B cell (primary cell): ENCODE measurements at regions not wholly inside any gene's neighbourhood (a gene's known extent, or its start where the extent isn't known, plus 50 kb on each side); places are given as distances from the start of the nearest gene placed in this dataset.

ENCODE experiments used
- ATAC-seq: fragments of 200-7000 bp; cut with Tn5 transposase; one replicate; pipeline ENCODE4 v1.10.0; 2021; ENCODE audit warnings: low read depth, mild to moderate bottlenecking, moderate number of reproducible peaks, moderate library complexity
- CTCF ChIA-PET: fragments of 350-600 bp; sonication (Branson Sonifier 250); formaldehyde crosslinking; loops from one replicate; lab custom pipeline; 2021; ENCODE audit warnings: antibody characterized with exemption, inconsistent platforms; lab: Charles Lee
- POLR2A ChIA-PET: fragments of 350-600 bp; sonication (Branson Sonifier 250); formaldehyde crosslinking; loops from one replicate; lab custom pipeline; 2021; ENCODE audit warnings: antibody characterized with exemption; lab: Charles Lee
- DNase-seq: peaks from one replicate; pipeline ENCODE4 v3.0.0; 2013
- H2AFZ ChIP-seq: 2 replicates; pipeline ENCODE4 v1.6.1; 2012; ENCODE audit warnings: mild to moderate bottlenecking, low read depth, low read length; ENCODE audit not compliant: insufficient read depth, poor library complexity, severe bottlenecking
- H3K27ac ChIP-seq, 2 donors: 1 replicate in 1 of 2; 2 replicates in 1 of 2; pipeline ENCODE4 v1.5.1; 2012 to 2013; ENCODE audit warnings: low read length in 2 of 2, mild to moderate bottlenecking in 2 of 2, moderate library complexity in 1 of 2
- H3K27me3 ChIP-seq, 4 experiments: fragments of 200-600 bp in 1 of 4; sonication (generic) in 1 of 4; replicated peaks in 1 of 4; 1 replicate in 2 of 4; 2 replicates in 2 of 4; pipeline versions ENCODE4 v1.6.1 to v1.7.0; 2013 to 2016; ENCODE audit warnings: low read length in 3 of 4, mild to moderate bottlenecking in 2 of 4, mixed read lengths in 1 of 4, moderate library complexity in 1 of 4; ENCODE audit not compliant: insufficient read depth in 4 of 4, control insufficient read depth in 3 of 4; ENCODE audit errors: control extremely low read depth in 1 of 4
- H3K36me3 ChIP-seq, 2 experiments: replicated peaks in 1 of 2; 1 replicate in 1 of 2; 2 replicates in 1 of 2; pipeline versions ENCODE4 v1.6.1 to v1.7.1; 2013; ENCODE audit warnings: low read length in 1 of 2; ENCODE audit not compliant: insufficient read depth in 2 of 2, control insufficient read depth in 1 of 2; ENCODE audit errors: control extremely low read depth in 1 of 2, extremely low read depth in 1 of 2
- H3K4me1 ChIP-seq, 2 donors: fragments of 200-600 bp in 1 of 2; sonication (generic) in 1 of 2; 1 replicate in 1 of 2; 2 replicates in 1 of 2; pipeline versions ENCODE4 v1.5.1 to v1.6.1; 2013 to 2017; ENCODE audit warnings: low read length in 2 of 2; ENCODE audit not compliant: control insufficient read depth in 2 of 2, insufficient read depth in 2 of 2
- H3K4me2 ChIP-seq: replicated peaks from 2 replicates; pipeline ENCODE3; 2012; ENCODE audit warnings: mild to moderate bottlenecking, low read depth, low read length; ENCODE audit not compliant: poor library complexity, severe bottlenecking
- H3K4me3 ChIP-seq, 5 experiments: fragments of 200-600 bp in 1 of 5; sonication (generic) in 1 of 5; 1 replicate in 3 of 5; 2 replicates in 2 of 5; pipeline versions ENCODE4 v1.5.1 to v1.7.0; 2011 to 2016; ENCODE audit warnings: low read length in 4 of 5, mild to moderate bottlenecking in 4 of 5, low read depth in 2 of 5, control low read depth in 1 of 5, moderate library complexity in 1 of 5; ENCODE audit not compliant: insufficient read depth in 1 of 5; ENCODE audit errors: control extremely low read depth in 1 of 5, extremely low read depth in 1 of 5
- H3K79me2 ChIP-seq: fragments of 200-600 bp; sonication (generic); one replicate; pipeline ENCODE4 v1.6.0; 2016; ENCODE audit warnings: low read length; ENCODE audit not compliant: control insufficient read depth, insufficient read depth
- H3K9ac ChIP-seq: fragments of 200-600 bp; sonication (generic); 2 replicates; pipeline ENCODE4 v1.6.1; 2017; ENCODE audit warnings: mild to moderate bottlenecking, low read length, moderate library complexity
- H3K9me3 ChIP-seq, 3 donors: one replicate each; pipeline versions ENCODE4 v1.6.1 to v1.7.1; 2013; ENCODE audit warnings: low read length in 2 of 3; ENCODE audit not compliant: control insufficient read depth in 2 of 3, insufficient read depth in 1 of 3; ENCODE audit errors: control extremely low read depth in 1 of 3
- H4K20me1 ChIP-seq: 2 replicates; pipeline ENCODE4 v1.6.0; 2012; ENCODE audit warnings: mild to moderate bottlenecking, low read length; ENCODE audit not compliant: insufficient read depth, control insufficient read depth, poor library complexity, severe bottlenecking
- H3K27ac Mint-ChIP-seq: one replicate; pipeline ENCODE4 v1.8.0; 2021; ENCODE audit warnings: mixed read lengths
- H3K27me3 Mint-ChIP-seq: one replicate; pipeline ENCODE4 v1.8.0; 2021; ENCODE audit warnings: mixed read lengths
- H3K4me1 Mint-ChIP-seq: one replicate; pipeline ENCODE4 v1.8.0; 2021; ENCODE audit warnings: mixed read lengths
- H3K4me3 Mint-ChIP-seq: one replicate; pipeline ENCODE4 v1.8.0; 2021; ENCODE audit warnings: mixed read lengths
- H3K9me3 Mint-ChIP-seq: one replicate; pipeline ENCODE4 v1.8.0; 2022; ENCODE audit warnings: mixed read lengths; ENCODE audit not compliant: insufficient read depth
- CTCF ChIP-seq: fragments of 200-600 bp; IDR thresholded peaks from one replicate; pipeline ENCODE4 v1.8.0; 2022; ENCODE audit warnings: antibody characterized with exemption, mild to moderate bottlenecking
- EZH2 ChIP-seq: IDR thresholded peaks from 2 replicates; pipeline ENCODE4 v1.6.1; 2012; ENCODE audit warnings: borderline replicate concordance, low read depth, mild to moderate bottlenecking, moderate library complexity, low read length; ENCODE audit not compliant: insufficient read depth, poor library complexity, severe bottlenecking
- WGBS: methylation state at CpG from one replicate; pipeline ENCODE4 v1.1.5; 2013; ENCODE audit warnings: missing lambda C conversion rate; ENCODE audit not compliant: insufficient coverage; 5-methylcytosine and 5-hydroxymethylcytosine counted together
- intact Hi-C: fragments of 100-400 bp; cut with micrococcal nuclease; formaldehyde crosslinking; loops from one replicate; pipeline ENCODE4 v1.10.0; 2022

GRCh38 chr6:99814230-99814928 lies 179.6 kb downstream of the MCHR2 start:
- Histone ChIP-seq H3K4me3 (no peak overlapping the region), H3K9ac (no peak overlapping the region), H3K4me1 (no peaks in the 10 kb centered on the region), H3K4me2 (no peak overlapping the region), H3K27ac (no peak overlapping the region), H3K79me2 (no peaks in the 10 kb centered on the region), H2AFZ (no peak overlapping the region), H3K27me3 (peaks cover 0 to 6% (median 0%) of the 10 kb centered on the region in 4 experiments), H4K20me1 (no peaks in the 10 kb centered on the region), H3K36me3 (no peaks in the 10 kb centered on the region), H3K9me3 (no peaks in the 10 kb centered on the region)
- TF ChIP-seq EZH2 (no peak), CTCF (no peak)
- Mint-ChIP-seq H3K4me1 (no peaks in the 10 kb centered on the region), H3K4me3 (no peak overlapping the region), H3K27me3 (peaks cover 25% of the 10 kb centered on the region), H3K27ac (no peak overlapping the region), H3K9me3 (no peaks in the 10 kb centered on the region)
- ChIA-PET CTCF (no interaction called here), POLR2A (no interaction called here)
- WGBS = 54% methylated on average over 2 of the region's 6 CpGs
- ATAC-seq (no peak), DNase-seq (no peak)
- intact Hi-C loops = no loop called here

GRCh38 chr6:99816795-99817194 lies 177.2 kb downstream of the MCHR2 start:
- H3K9me3 Mint-ChIP-seq = no peaks in the 10 kb centered on the region
- no peak overlapping the region for H3K27ac ChIP-seq
- H3K27ac Mint-ChIP-seq = no peak overlapping the region
- H2AFZ ChIP-seq = no peak overlapping the region
- CTCF ChIA-PET = no interaction called here
- H3K27me3 ChIP-seq = peaks cover 0 to 7% (median 0%) of the 10 kb centered on the region in 4 experiments
- peaks cover 21% of the 10 kb centered on the region for H3K27me3 Mint-ChIP-seq
- POLR2A ChIA-PET = no interaction called here
- no peaks in the 10 kb centered on the region for H4K20me1 ChIP-seq
- H3K9ac ChIP-seq = no peak overlapping the region
- TF ChIP-seq CTCF = no peak
- no peak for TF ChIP-seq EZH2
- DNase-seq (no peak), ATAC-seq (no peak)
- WGBS = no CpG with 5 or more reads among the region's 5 CpGs
- no peaks in the 10 kb centered on the region for H3K9me3 ChIP-seq
- no peaks in the 10 kb centered on the region for H3K36me3 ChIP-seq
- no peaks in the 10 kb centered on the region for H3K79me2 ChIP-seq
- H3K4me1 Mint-ChIP-seq = no peaks in the 10 kb centered on the region
- no peak overlapping the region for H3K4me2 ChIP-seq
- no peak overlapping the region for H3K4me3 Mint-ChIP-seq
- intact Hi-C loops = no loop called here
- H3K4me3 ChIP-seq = no peak overlapping the region
- no peaks in the 10 kb centered on the region for H3K4me1 ChIP-seq
